SK-N-SH treated with all-trans-retinoic acid at 6 μM for 48 hours (cell line): ENCODE measurements at regions not wholly inside any gene's neighbourhood (a gene's known extent, or its start where the extent isn't known, plus 50 kb on each side); places are given as distances from the start of the nearest gene placed in this dataset.

ENCODE experiments used
- RARB ChIP-seq: fragments of 250-450 bp; sonication (Bioruptor Pico); IDR thresholded peaks from 2 replicates; pipeline ENCODE4 v1.8.0; 2021; ENCODE audit warnings: mild to moderate bottlenecking, moderate library complexity
- TCF4 ChIP-seq: fragments of 250-450 bp; sonication (Bioruptor Pico); IDR thresholded peaks from 2 replicates; pipeline ENCODE4 v1.8.0; 2021; ENCODE audit warnings: mild to moderate bottlenecking, moderate library complexity, borderline replicate concordance
- TOX ChIP-seq: fragments of 250-450 bp; sonication (Bioruptor Pico); IDR thresholded peaks from 2 replicates; pipeline ENCODE4 v1.8.0; 2021; ENCODE audit warnings: mild to moderate bottlenecking, moderate library complexity, borderline replicate concordance
- ZC3H10 ChIP-seq: fragments of 250-450 bp; sonication (Bioruptor Pico); IDR thresholded peaks from 2 replicates; pipeline ENCODE4 v1.5.1; 2021; ENCODE audit warnings: mild to moderate bottlenecking, moderate library complexity
- TF ChIP-seq, protein P1 (sequence below): fragments of 250-450 bp; sonication (Bioruptor Pico); IDR thresholded peaks from 2 replicates; pipeline ENCODE4 v1.5.0; 2020; ENCODE audit warnings: mild to moderate bottlenecking, moderate library complexity

DNA sequence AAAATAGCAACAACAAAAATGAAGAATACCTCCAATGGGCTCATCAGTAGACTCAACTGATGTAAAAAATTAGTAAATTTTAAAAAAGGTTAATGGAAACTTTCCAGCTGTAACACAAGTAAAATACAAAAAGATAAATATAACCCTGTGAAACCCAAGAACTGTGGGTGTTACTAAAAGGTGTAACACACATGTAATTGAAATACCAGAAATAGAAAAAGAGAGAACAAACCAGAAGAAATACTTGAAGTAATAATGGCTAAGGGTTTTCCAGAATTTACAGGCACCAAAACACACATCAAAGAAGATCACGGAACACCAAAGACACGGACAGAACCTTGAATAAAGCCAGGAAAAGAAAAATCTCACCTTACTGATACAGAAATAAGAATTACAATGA lies 590.6 kb upstream of the RAB6C start:
- TF ChIP-seq RARB (no peak), TCF4 (CRISPR knock-in tag) (no peak), TOX (no peak), ZC3H10 (CRISPR knock-in tag) (no peak)
- TF ChIP-seq, protein P1, sequence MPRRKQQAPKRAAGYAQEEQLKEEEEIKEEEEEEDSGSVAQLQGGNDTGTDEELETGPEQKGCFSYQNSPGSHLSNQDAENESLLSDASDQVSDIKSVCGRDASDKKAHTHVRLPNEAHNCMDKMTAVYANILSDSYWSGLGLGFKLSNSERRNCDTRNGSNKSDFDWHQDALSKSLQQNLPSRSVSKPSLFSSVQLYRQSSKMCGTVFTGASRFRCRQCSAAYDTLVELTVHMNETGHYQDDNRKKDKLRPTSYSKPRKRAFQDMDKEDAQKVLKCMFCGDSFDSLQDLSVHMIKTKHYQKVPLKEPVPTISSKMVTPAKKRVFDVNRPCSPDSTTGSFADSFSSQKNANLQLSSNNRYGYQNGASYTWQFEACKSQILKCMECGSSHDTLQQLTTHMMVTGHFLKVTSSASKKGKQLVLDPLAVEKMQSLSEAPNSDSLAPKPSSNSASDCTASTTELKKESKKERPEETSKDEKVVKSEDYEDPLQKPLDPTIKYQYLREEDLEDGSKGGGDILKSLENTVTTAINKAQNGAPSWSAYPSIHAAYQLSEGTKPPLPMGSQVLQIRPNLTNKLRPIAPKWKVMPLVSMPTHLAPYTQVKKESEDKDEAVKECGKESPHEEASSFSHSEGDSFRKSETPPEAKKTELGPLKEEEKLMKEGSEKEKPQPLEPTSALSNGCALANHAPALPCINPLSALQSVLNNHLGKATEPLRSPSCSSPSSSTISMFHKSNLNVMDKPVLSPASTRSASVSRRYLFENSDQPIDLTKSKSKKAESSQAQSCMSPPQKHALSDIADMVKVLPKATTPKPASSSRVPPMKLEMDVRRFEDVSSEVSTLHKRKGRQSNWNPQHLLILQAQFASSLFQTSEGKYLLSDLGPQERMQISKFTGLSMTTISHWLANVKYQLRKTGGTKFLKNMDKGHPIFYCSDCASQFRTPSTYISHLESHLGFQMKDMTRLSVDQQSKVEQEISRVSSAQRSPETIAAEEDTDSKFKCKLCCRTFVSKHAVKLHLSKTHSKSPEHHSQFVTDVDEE = no peak
